Naive thymus-derived CD4-positive, alpha-beta T cell (primary cell): ENCODE measurements at regions not wholly inside any gene's neighbourhood (a gene's known extent, or its start where the extent isn't known, plus 50 kb on each side); places are given as distances from the start of the nearest gene placed in this dataset.

Experiments
- ATAC-seq: fragments of 150-1000 bp; cut with Tn5 transposase; 2 replicates; pipeline ENCODE4 v1.10.0; 2021; ENCODE audit warnings: mild to moderate bottlenecking, moderate library complexity
- CTCF ChIA-PET: fragments of 350-600 bp; sonication (Branson Sonifier 250); formaldehyde crosslinking; loops from one replicate; lab custom pipeline; 2021; ENCODE audit warnings: antibody characterized with exemption; lab: Charles Lee
- POLR2A ChIA-PET: fragments of 350-600 bp; sonication (Branson Sonifier 250); formaldehyde crosslinking; loops from one replicate; lab custom pipeline; 2021; ENCODE audit warnings: antibody characterized with exemption, inconsistent platforms; lab: Charles Lee
- DNase-seq, 9 donors: peaks; one replicate each; pipeline versions ENCODE4 v3.0.0 to v3.0.0-alpha.2; 2020 to 2022; ENCODE audit warnings: mixed read lengths in 1 of 9
- H3K27ac ChIP-seq: one replicate; pipeline ENCODE4 v1.7.0; 2013; ENCODE audit warnings: mild to moderate bottlenecking, low read depth, low read length, moderate library complexity
- H3K27me3 ChIP-seq, 2 donors: one replicate each; pipeline ENCODE4 v1.7.0; 2013; ENCODE audit warnings: low read length in 2 of 2, mild to moderate bottlenecking in 2 of 2, moderate library complexity in 2 of 2; ENCODE audit not compliant: control insufficient read depth in 2 of 2, insufficient read depth in 2 of 2
- H3K36me3 ChIP-seq, 3 experiments: 1 replicate in 2 of 3; 2 replicates in 1 of 3; pipeline ENCODE4 v1.7.0; 2013; ENCODE audit warnings: low read length in 3 of 3, mild to moderate bottlenecking in 3 of 3, moderate library complexity in 1 of 3; ENCODE audit not compliant: insufficient read depth in 3 of 3, control insufficient read depth in 2 of 3
- H3K4me1 ChIP-seq, 2 donors: one replicate each; pipeline ENCODE4 v1.7.0; 2013; ENCODE audit warnings: low read length in 2 of 2, mild to moderate bottlenecking in 2 of 2, moderate library complexity in 1 of 2; ENCODE audit not compliant: control insufficient read depth in 2 of 2, insufficient read depth in 2 of 2
- H3K4me3 ChIP-seq: 2 replicates; pipeline ENCODE4 v1.7.0; 2013; ENCODE audit warnings: mild to moderate bottlenecking, low read length
- H3K9me3 ChIP-seq, 3 experiments: 1 replicate in 2 of 3; 2 replicates in 1 of 3; pipeline ENCODE4 v1.7.0; 2013; ENCODE audit warnings: low read length in 3 of 3; ENCODE audit not compliant: control insufficient read depth in 2 of 3
- H3K27ac Mint-ChIP-seq, 9 donors: one replicate each; pipeline ENCODE4 v1.8.0; 2020 to 2022; ENCODE audit warnings: mixed read lengths in 9 of 9, mild to moderate bottlenecking in 8 of 9, moderate library complexity in 5 of 9, inconsistent platforms in 2 of 9
- H3K27me3 Mint-ChIP-seq, 5 donors: one replicate each; pipeline ENCODE4 v1.8.0; 2021 to 2022; ENCODE audit warnings: mixed read lengths in 5 of 5, mild to moderate bottlenecking in 1 of 5
- H3K36me3 Mint-ChIP-seq, 5 donors: one replicate each; pipeline ENCODE4 v1.8.0; 2020 to 2022; ENCODE audit warnings: mixed read lengths in 5 of 5, mild to moderate bottlenecking in 3 of 5, inconsistent platforms in 1 of 5
- H3K4me1 Mint-ChIP-seq, 7 donors: one replicate each; pipeline ENCODE4 v1.8.0; 2020 to 2022; ENCODE audit warnings: mixed read lengths in 7 of 7, mild to moderate bottlenecking in 3 of 7, inconsistent platforms in 1 of 7
- H3K4me3 Mint-ChIP-seq, 10 donors: one replicate each; pipeline ENCODE4 v1.8.0; 2020 to 2022; ENCODE audit warnings: mild to moderate bottlenecking in 10 of 10, mixed read lengths in 10 of 10, moderate library complexity in 6 of 10, inconsistent platforms in 2 of 10
- H3K9me3 Mint-ChIP-seq, 11 donors: one replicate each; pipeline ENCODE4 v1.8.0; 2020 to 2022; ENCODE audit warnings: mixed read lengths in 11 of 11, mild to moderate bottlenecking in 4 of 11, inconsistent platforms in 1 of 11, moderate library complexity in 1 of 11
- intact Hi-C, 2 donors: fragments of 100-400 bp; cut with micrococcal nuclease; formaldehyde crosslinking; loops; one replicate each; pipeline ENCODE4 v1.15.1; 2023

- intact Hi-C loops: no loop called here
- peaks cover 0 to 55% (median 26%) of the 10 kb centered on the region in 5 donors for H3K27me3 Mint-ChIP-seq
- no peaks in the 10 kb centered on the region for H3K36me3 Mint-ChIP-seq
Measured at GRCh38 chr1:4216231-4216630, 316.2 kb upstream of the C1orf174 start.

GRCh38 chr1:4218619-4219018 is 318.5 kb upstream of the C1orf174 start:
- H3K36me3 ChIP-seq: no peaks in the 10 kb centered on the region
- no peaks in the 10 kb centered on the region for H3K4me1 ChIP-seq
- Mint-ChIP-seq H3K4me3 (no peak overlapping the region), H3K27ac (no peak overlapping the region), H3K9me3 (no peaks in the 10 kb centered on the region), H3K4me1 (no peaks in the 10 kb centered on the region), H3K27me3 (peaks cover 0 to 69% (median 24%) of the 10 kb centered on the region in 5 donors), H3K36me3 (no peaks in the 10 kb centered on the region)
- H3K27ac ChIP-seq: no peak overlapping the region
- DNase-seq (no peak), ATAC-seq (no peak)
- intact Hi-C loops: no loop called here
- ChIA-PET CTCF (no interaction called here), POLR2A (no interaction called here)
- H3K27me3 ChIP-seq: no peaks in the 10 kb centered on the region
- no peaks in the 10 kb centered on the region for H3K9me3 ChIP-seq
- no peak overlapping the region for H3K4me3 ChIP-seq

More at GRCh38 chr1:4216231-4216630, 316.2 kb upstream of the C1orf174 start:
- CTCF ChIA-PET: no interaction called here
- Histone ChIP-seq H3K9me3 (no peaks in the 10 kb centered on the region), H3K36me3 (no peaks in the 10 kb centered on the region), H3K4me1 (no peaks in the 10 kb centered on the region), H3K27ac (no peak overlapping the region), H3K4me3 (no peak overlapping the region), H3K27me3 (no peaks in the 10 kb centered on the region)
- DNase-seq: no peak
- POLR2A ChIA-PET: no interaction called here
- Mint-ChIP-seq H3K4me1 (no peaks in the 10 kb centered on the region), H3K4me3 (no peak overlapping the region), H3K9me3 (no peaks in the 10 kb centered on the region), H3K27ac (no peak overlapping the region)
- no peak for ATAC-seq

GRCh38 chr1:4219111-4219510 is 319.0 kb upstream of the C1orf174 start:
- POLR2A ChIA-PET: no interaction called here

GRCh38 chr1:4219826-4220225 is 319.8 kb upstream of the C1orf174 start:
- H3K36me3 ChIP-seq: no peaks in the 10 kb centered on the region
- POLR2A ChIA-PET: no interaction called here
- H3K27ac ChIP-seq: no peak overlapping the region
- ATAC-seq (no peak), DNase-seq (no peak)
- H3K36me3 Mint-ChIP-seq: no peaks in the 10 kb centered on the region
- no peaks in the 10 kb centered on the region for H3K9me3 Mint-ChIP-seq
- no peaks in the 10 kb centered on the region for H3K4me1 Mint-ChIP-seq
- no peak overlapping the region for H3K4me3 Mint-ChIP-seq
- H3K27me3 Mint-ChIP-seq: peaks cover 0 to 64% (median 21%) of the 10 kb centered on the region in 5 donors
- intact Hi-C loops: no loop called here
- H3K27me3 ChIP-seq: no peaks in the 10 kb centered on the region
- H3K9me3 ChIP-seq: no peaks in the 10 kb centered on the region
- no peak overlapping the region for H3K4me3 ChIP-seq
- H3K4me1 ChIP-seq: no peaks in the 10 kb centered on the region
- CTCF ChIA-PET: no interaction called here
- no peak overlapping the region for H3K27ac Mint-ChIP-seq

More at GRCh38 chr1:4219111-4219510, 319.0 kb upstream of the C1orf174 start:
- Mint-ChIP-seq H3K36me3 (no peaks in the 10 kb centered on the region), H3K27ac (no peak overlapping the region), H3K9me3 (no peaks in the 10 kb centered on the region), H3K27me3 (peaks cover 0 to 69% (median 24%) of the 10 kb centered on the region in 5 donors), H3K4me3 (no peak overlapping the region), H3K4me1 (no peaks in the 10 kb centered on the region)
- intact Hi-C loops: no loop called here
- Histone ChIP-seq H3K4me3 (no peak overlapping the region), H3K4me1 (no peaks in the 10 kb centered on the region), H3K9me3 (no peaks in the 10 kb centered on the region), H3K27me3 (no peaks in the 10 kb centered on the region), H3K27ac (no peak overlapping the region), H3K36me3 (no peaks in the 10 kb centered on the region)
- DNase-seq (no peak), ATAC-seq (no peak)
- CTCF ChIA-PET: no interaction called here

- DNase-seq (no peak), ATAC-seq (no peak)
- no peaks in the 10 kb centered on the region for H3K36me3 ChIP-seq
- no peaks in the 10 kb centered on the region for H3K4me1 Mint-ChIP-seq
- peaks cover 0 to 60% (median 21%) of the 10 kb centered on the region in 5 donors for H3K27me3 Mint-ChIP-seq
- no peaks in the 10 kb centered on the region for H3K27me3 ChIP-seq
- no peak overlapping the region for H3K27ac Mint-ChIP-seq
- no peaks in the 10 kb centered on the region for H3K9me3 ChIP-seq
- POLR2A ChIA-PET: no interaction called here
- CTCF ChIA-PET: no interaction called here
- no peaks in the 10 kb centered on the region for H3K36me3 Mint-ChIP-seq
- no peak overlapping the region for H3K27ac ChIP-seq
- H3K4me3 ChIP-seq: no peak overlapping the region
- intact Hi-C loops: no loop called here
- no peaks in the 10 kb centered on the region for H3K4me1 ChIP-seq
- H3K4me3 Mint-ChIP-seq: no peak overlapping the region
- no peaks in the 10 kb centered on the region for H3K9me3 Mint-ChIP-seq
Measured at GRCh38 chr1:4220362-4220761, 320.3 kb upstream of the C1orf174 start.

GRCh38 chr1:4221107-4221506 is 321.0 kb upstream of the C1orf174 start:
- no peaks in the 10 kb centered on the region for H3K36me3 ChIP-seq
- H3K27me3 ChIP-seq: no peaks in the 10 kb centered on the region
- ChIA-PET POLR2A (no interaction called here), CTCF (no interaction called here)
- no peak for ATAC-seq
- Mint-ChIP-seq H3K27ac (no peak overlapping the region), H3K27me3 (peaks cover 0 to 58% (median 20%) of the 10 kb centered on the region in 5 donors), H3K9me3 (no peaks in the 10 kb centered on the region), H3K4me3 (no peak overlapping the region), H3K36me3 (no peaks in the 10 kb centered on the region), H3K4me1 (no peaks in the 10 kb centered on the region)
- H3K4me1 ChIP-seq: no peaks in the 10 kb centered on the region
- no peak overlapping the region for H3K4me3 ChIP-seq
- DNase-seq: no peak
- intact Hi-C loops: no loop called here
- H3K27ac ChIP-seq: no peak overlapping the region
- no peaks in the 10 kb centered on the region for H3K9me3 ChIP-seq

- POLR2A ChIA-PET: no interaction called here
- intact Hi-C loops: no loop called here
- no peaks in the 10 kb centered on the region for H3K36me3 Mint-ChIP-seq
- no peak for ATAC-seq
- no peak for DNase-seq
- H3K4me3 ChIP-seq: no peak overlapping the region
- no peak overlapping the region for H3K4me3 Mint-ChIP-seq
- H3K9me3 Mint-ChIP-seq: peaks cover 0 to 3% (median 0%) of the 10 kb centered on the region in 11 donors
- H3K9me3 ChIP-seq: no peaks in the 10 kb centered on the region
- no peak overlapping the region for H3K27ac Mint-ChIP-seq
- H3K27me3 ChIP-seq: no peaks in the 10 kb centered on the region
- no peak overlapping the region for H3K27ac ChIP-seq
- peaks cover 0 to 52% (median 16%) of the 10 kb centered on the region in 5 donors for H3K27me3 Mint-ChIP-seq
- CTCF ChIA-PET: no interaction called here
- no peaks in the 10 kb centered on the region for H3K4me1 Mint-ChIP-seq
- no peaks in the 10 kb centered on the region for H3K36me3 ChIP-seq
- H3K4me1 ChIP-seq: no peaks in the 10 kb centered on the region
Measured at GRCh38 chr1:4224684-4225467, 324.8 kb upstream of the C1orf174 start.
